GM18519 (cell line): ENCODE measurements at regions not wholly inside any gene's neighbourhood (a gene's known extent, or its start where the extent isn't known, plus 50 kb on each side); places are given as distances from the start of the nearest gene placed in this dataset.

ENCODE experiments used
- ATAC-seq: cut with Tn5 transposase; IDR thresholded peaks from one replicate; pipeline ENCODE4 v1.9.1; 2021; ENCODE audit warnings: mild to moderate bottlenecking, moderate library complexity; ENCODE audit not compliant: unreplicated experiment, low FRiP score

DNA sequence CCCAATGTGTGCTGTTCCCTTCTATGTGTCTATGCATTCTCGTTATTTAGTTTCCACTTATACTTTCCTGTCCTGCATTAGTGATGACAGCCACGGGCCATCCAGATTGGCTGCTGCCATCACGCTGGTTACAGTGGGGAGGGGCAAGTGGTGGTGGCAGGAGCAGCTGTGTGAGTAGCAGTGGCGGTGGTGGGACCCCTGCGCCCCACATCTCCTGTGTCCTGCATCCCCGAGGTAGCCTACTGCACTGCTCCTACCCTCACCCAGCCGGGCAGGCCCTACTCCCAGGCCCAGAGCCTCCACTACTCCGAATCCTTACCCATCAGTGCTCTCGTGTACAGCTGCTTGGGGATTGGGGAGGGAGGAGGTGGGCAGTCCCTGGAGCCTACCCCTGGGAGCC, 798.7 kb upstream of the AGA start:
- no peak for ATAC-seq

DNA sequence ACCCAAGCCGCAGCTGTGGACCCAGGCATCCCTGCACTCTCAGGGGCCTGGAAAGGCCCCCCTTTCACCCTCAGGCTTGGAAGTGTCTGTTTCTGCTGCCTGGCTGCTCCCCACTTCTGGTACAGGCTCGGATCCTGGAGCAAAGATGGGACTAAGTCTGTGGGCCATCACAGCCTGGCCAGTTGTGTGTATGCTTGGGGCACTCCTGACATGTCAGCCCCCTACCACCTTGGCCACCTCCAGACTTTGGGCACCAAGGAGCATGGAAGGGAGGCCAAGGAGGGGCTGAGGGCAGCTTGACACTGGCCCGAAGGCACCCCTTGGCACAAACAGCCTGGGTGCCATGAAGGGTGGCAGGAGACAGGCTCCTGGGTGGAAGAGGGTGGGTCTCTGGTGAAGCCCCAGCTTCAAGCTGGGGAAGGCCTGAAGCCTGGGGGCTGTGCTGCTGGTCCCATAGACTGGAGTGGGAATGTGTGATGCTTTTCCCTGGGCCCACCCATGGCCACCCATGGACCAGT, 799.4 kb upstream of the AGA start:
- ATAC-seq = no peak

DNA sequence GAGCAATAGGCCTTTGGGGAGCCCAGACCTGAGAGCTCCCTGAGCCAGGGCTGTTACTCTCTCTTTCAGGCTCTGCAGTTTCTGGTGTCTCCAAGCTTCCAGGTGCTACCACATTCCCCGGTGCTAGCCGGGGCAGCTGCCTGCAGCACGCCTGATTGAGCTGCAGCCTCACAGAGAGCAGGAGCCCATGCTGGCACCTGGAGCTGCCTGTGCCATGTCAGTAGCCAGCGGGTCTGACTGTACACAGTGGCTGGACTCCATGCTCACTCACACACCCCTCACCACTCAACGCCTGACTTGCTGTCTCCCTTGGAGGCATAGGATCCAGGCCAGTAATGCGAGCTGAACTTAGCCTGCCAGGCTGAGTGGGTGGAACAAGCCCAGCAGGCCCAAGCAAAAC, 800.4 kb upstream of the AGA start:
- no peak for ATAC-seq

DNA sequence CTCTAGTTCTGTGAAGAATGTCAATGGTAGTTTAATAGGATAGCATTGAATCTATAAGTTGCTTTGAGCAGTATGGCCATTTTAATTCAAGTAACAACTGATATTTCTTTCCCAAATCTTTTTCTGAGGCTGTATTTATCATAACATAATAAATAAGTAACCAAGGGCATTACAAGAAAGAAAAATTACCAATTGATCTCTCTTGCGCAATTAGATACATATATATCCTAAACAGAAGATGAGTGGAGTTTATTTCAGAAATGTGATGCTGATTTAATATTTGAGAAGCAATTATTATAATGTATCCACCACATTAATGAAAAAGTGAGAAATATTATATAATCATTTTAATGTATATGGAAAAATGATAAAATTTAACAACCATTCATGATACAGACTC, 802.5 kb upstream of the AGA start:
- no peak for ATAC-seq

DNA sequence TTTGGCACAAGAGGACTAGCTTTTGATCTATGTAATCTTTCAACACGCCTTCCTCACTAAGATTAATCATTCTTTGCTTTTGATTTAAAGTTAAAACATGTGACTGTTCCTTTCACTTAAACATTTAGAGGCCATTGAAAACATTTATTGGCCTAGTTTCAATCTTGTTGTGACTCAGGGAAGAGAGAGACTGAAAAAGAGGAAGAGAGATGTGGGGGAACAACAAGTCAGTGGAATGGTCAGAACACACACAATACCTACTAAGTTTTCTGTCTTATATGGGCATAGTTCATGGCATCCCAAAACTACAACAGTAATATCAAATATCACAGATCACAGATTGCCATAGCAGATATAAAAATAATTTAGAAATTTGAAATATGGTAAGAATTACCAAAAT, 812.9 kb upstream of the AGA start:
- ATAC-seq = no peak

DNA sequence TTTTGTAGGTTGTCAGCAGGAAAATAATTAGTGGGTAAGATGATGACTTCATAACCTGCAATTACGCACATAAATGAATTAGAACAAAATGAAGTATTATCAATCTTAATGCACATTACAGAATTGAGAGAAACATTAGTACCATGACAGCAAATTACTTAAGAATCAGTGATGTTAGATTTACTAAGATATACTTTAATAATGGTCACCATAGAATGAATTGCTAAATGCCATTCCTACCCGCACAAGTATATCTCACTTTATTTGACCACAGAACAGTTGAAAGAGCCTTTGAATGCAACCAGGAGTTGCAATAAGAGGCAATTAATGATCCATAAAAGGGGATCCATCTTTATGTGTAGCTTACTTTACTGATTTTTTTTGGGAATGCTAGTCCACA, 816.4 kb upstream of the AGA start:
- ATAC-seq = no peak

DNA sequence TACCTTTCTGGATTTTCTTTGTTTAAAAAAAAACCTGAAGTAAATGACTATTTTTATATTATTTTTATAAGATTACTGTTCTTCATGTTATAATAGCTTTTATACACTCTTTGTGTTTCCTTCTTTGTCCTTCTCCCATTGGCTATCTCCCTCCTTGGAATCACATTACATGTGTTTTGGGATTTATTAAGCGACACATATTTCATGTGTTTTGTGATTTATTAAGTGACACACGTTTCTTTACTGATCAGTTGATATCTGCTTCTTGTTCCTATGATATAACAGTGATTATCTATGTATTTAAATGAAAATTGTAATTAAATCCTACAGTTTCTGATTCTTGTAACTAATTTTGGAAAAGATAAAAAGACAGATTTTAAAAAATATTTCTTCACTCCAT, 817.3 kb upstream of the AGA start:
- ATAC-seq = no peak

DNA sequence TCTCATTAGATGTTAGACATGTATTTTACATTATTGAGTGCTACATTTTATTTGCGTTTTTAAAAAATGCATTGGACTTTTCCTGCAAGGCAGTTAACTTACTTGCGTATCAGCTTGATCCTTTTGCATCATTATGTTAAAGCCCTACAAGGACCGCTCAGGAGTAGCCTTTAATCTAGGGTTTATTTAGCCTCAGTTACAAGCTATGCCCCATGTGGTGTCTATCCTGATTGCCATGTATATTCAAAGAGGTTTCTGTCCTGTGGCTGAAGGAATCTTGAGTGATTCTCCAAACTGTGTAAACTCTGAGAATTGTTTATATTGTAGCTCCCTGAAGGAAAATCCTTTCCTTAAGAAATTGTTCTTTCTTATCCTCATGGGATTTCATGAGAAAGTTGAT, 821.8 kb upstream of the AGA start:
- no peak for ATAC-seq

DNA sequence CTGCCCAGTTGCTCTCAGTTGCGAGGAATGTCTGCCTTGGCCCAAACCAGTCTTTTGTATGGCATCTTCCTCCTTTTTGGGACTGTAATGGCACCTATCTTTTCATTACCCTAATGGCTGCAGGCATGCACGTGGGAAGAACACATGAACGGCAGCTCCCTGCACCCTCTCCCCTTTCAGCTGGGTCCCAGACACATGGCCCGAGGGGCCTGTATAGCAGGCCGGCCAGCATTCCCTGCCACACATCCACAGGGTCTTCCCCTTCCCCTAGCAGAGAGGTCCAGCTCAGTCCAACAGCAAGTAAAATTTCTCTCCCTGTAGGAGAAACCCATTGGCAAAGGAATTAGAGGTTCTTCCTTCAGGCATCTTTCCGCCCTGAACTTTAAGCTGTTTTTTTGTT, 829.1 kb upstream of the AGA start:
- ATAC-seq = no peak

DNA sequence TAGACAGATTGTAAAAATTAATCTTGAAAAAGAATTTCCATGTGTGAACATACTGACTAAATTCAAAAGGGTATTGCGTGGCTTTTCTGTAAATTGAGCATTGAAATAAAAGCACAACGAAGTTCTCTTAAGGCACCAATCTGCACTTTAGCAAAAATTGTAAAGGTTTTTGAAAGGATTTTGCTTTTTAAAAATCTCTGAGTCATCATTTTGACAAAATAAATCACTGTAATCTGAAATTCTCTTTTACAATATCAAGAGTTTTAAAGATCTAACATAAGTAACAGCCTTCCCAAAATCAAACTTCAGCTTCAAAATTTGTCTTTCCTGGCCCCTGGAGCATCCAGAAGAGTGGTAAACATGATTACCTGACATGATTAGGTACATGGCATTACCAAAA, 830.9 kb upstream of the AGA start:
- ATAC-seq = no peak

DNA sequence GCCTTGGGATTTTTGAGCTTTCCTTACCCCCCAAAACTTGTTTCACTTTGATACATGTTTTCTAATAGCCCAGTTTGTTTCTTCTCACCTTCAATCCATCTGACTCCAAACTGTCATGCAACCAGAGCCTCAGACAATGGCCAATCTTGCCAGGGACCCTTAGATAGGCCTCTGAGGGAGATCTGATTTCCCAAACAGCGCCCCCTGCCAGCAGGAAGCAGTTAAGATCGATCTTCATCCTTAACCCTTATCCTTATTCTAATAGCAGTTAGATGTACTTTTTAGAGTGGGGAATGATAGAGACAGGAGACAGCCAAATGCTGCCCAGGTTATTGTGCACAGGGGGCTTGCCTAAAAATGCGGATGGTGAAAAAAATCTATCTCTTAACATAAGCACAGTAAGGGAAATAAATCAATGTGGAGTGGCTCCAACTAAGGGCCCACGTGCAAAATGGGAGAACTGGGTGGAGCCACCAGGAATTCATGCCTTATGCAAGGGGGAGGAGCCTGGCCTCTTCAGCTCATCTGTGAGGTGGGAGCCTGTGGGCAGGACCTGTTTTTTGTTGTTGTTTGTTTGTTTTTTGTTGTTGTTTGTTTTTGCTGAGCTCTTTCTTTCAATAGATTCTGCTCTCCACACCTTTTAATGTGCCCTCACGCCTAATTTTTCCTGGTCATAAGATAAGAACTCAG, 833.6 kb upstream of the AGA start:
- no peak for ATAC-seq

DNA sequence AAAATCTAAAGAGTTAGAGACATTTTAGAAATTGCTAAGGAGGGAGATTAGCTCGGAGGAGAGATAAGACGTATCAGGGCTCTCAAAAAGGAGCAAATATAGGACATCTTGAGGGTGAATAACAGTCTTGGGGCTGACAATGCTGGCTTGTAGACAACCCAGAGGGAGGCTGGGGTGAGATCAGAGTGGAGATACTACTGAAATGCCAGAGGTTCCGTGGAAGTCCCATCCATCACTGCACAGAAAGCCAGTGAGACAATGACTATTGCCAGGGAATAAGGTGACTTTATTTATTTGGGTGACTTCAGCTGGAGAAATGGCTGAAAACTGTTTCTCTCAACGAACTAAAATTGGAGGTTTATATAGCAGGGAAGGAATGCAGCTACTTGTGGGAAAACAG, 838.1 kb upstream of the AGA start:
- no peak for ATAC-seq

DNA sequence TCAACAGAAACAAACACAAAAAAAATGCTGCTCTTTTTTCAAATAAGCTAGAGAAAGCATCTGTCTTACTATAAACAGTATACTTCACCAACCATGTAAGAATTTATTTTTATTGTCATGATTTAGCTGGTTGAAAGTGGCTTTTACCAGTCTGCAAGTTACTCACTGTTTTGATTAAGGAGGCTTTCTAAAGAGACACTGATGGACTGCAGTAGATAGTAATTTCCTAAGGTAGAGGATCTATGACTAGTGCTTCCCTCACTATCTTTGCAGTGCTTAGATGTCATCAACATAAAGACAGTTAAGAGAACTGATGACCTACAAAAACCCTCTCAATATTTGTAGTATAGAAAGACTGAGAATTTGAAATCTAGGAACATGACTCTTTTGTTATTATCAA, 846.2 kb upstream of the AGA start:
- no peak for ATAC-seq

DNA sequence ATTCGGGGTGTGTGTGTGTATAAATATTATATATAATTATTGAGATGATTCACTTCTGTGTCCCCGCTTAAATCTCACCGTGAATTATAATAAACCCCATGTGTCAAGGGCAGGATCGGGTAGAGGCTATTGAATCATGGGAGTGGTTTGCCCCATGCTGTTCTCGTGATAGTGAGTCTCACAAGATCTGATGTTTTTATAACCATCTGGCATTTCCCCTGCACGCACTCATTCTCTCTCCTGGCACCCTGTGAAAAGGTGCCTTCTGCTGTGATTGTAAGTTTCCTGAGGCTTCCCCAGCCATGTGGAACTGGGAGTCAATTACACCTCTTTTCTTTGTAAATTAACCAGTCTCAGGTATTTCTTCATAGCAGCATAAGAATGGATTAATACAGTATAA, 851.4 kb upstream of the AGA start:
- no peak for ATAC-seq

DNA sequence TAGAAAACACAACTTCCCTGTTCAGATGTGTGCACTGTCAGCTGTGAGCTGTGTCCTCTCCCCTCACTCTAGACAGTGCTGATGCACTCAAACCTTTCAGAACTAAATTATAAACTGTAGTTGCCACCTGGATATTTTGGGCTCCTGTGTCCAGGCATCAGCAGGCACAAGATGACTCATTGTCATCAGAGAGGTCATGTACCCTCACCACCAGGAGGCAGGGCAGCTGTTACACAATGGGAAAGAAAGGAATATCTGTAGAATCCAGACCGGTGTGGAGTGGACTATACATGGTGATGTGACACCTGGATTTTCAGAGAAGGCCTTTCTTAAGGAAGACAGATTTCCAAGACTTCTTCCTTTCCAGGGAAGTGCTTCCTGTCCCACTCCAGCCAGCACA, 854.4 kb upstream of the AGA start:
- ATAC-seq = no peak

DNA sequence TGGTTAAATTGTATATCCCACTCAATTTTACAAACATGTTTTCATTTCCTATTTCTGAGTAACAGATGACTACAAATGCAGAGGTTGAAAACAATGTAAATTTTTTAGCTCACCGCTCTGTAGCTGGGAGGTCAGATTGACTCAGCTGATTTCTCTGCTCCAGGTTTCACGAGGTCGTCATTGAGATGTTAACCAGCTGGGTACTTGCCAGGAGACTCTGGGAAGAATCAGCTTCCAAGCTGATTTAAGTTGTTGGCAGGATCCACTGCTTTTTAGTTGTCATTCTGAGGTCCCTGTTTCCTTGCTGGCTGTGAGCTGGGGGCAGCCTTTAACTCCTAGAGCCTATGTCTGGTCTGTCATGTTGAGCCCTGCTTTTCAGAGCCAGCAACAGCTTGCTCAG, 864.3 kb upstream of the AGA start:
- no peak for ATAC-seq

DNA sequence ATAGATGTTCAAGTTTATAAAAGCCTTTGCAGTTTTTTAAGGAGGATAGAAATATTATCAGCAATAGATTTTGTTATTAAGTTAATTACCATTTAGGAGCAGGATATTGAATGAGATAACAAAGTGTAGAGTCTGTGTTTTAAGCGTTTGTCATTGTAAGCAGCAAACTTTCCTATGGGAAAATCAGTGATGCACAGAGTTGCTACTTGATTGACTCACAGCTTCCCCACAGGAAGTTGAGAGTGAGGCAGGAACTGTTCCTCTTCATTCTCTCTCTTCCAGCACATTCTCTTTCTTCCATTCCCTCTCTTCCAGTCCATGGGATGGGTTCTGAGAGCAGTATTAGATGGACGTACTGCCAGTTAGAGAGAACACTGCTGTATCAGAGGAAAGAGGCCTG, 867.7 kb upstream of the AGA start:
- ATAC-seq = no peak

DNA sequence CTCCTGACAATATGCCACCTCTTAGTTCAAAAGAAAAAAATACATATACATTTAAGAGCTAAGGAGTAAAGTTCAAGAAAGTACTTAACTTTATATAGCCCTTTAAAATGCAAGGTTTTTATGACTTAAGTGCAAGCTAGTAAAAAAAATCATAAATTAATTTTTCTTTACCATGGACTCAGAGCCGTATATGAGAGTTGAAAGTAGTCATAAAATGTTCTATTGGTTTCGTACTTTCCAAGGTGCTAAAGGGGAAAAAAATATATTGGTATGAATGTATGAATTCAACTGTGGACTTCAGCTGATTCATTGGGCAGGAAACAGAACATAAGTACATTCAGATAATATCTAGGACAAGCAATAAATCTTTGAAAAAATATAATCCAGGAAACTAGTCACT, 869.8 kb upstream of the AGA start:
- no peak for ATAC-seq

DNA sequence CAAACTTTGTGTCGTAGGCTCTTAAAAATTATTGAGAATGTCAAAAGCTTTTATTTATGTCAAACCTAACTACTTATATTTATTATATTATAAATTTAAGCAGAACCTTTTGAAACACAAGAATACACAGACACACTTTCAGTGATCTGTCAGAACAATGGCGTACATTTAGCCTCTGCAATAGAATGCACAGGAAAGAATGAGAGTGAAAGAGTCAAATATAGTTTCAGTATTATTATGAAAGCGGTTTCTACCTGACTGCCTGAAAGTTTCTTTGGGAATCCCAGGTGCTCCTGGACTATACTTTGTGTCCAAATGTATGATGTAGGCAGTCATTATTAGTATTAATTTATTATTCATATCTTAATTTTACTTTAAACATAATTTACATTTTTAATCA, 872.0 kb upstream of the AGA start:
- no peak for ATAC-seq

DNA sequence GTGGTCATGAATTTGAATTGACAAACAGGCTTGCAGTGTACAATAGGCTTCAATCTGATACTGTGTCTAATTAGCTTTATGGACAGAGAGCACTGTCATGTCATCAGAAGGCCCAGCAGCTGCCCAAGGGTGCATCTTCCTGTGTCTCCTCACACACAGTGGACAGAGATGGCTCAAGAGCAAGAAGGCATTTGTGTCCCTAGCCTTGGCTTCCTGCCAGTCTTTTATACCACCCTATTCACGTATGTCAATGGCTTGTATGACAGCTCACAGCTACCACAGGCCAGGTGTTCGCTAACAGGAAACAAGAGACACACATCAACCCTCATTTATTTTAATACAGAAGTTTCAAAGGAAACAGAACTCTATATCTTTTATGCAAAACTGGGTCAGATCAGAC, 874.0 kb upstream of the AGA start:
- no peak for ATAC-seq

DNA sequence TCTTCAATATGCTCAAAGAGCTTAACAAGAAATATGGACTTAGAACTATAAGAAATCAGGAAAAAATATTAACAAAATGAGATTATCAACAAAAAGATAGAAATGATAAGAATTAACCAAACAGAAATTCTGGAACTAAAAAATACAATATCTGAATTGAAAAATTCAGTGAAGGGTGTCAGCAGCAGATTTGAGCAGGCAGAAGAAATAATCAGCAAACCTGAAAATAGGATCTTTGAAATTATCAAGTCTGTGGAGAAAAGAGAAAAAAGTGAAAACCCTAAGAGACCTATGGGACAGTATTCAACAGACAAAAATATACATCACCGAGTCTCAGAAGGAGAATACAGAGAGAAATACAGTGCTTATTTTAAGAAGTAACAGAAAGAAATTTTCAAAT, 877.8 kb upstream of the AGA start:
- ATAC-seq = no peak

DNA sequence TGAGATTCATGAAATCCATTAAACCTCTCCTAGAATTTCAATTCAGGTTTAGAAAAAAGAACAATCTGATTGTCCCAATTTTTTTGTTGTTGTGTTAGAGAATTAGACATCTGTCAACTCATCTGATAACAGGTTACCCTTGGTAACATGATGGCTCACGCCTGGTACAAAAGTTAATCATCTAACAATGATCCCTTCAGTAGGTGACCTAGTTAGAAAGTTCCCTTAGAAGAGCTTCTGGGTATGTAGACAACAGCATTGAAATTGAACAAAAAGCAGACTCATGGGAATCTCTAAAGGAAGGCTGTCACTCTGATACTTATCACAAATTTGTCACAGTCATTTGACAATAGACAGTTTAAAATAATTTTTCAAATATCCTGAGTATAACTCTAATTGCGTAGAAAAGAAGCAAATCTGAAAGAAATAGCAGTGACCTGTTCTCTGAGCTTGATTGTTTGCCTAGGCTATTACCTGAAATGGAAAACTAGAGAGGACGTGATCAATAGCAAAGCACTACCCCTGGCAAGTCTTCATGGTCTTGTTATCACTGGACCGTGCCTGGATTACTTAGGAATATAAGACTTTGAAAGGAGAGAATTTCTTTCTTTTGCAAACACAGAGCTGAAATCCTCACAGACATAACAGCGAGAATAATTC, 880.4 kb upstream of the AGA start:
- ATAC-seq = no peak
